ENCODE measurements at regions not wholly inside any gene's neighbourhood (a gene's known extent, or its start where the extent isn't known, plus 50 kb on each side); places are given as distances from the start of the nearest gene placed in this dataset.

GRCh38 chr22:48673806-48674500 lies 1153.7 kb downstream of the BRD1 start:
- no peak overlapping the region for H2BK120ac ChIP-seq (ENCODE audit: low read depth, low read length)
- H3K14ac ChIP-seq (ENCODE audit: low read length), result peak overlapping the region; percentile 47
- no peak overlapping the region for H3K4me3 ChIP-seq (ENCODE audit: low read length in 2 of 2)
- H2AK5ac ChIP-seq (ENCODE audit: low read depth, low read length), result no peak overlapping the region
- no peak overlapping the region for H3K18ac ChIP-seq (ENCODE audit: low read length)
- H3K4ac ChIP-seq (ENCODE audit: low read length), result no peak overlapping the region
- WGBS, 2 donors (ENCODE audit: extremely low coverage in 2 of 2, insufficient read length in 2 of 2, insufficient replicate concordance in 1 of 2), result no CpG with 5 or more reads among the region's 24 CpGs
- peaks cover 2 to 12% of the 10 kb centered on the region in 2 donors for H3K9me3 ChIP-seq (replicated peaks in 1 of 2; ENCODE audit: control insufficient read depth in 2 of 2, insufficient read depth in 1 of 2, low read depth in 1 of 2, low read length in 2 of 2)
- peaks cover 0 to 2% of the 10 kb centered on the region in 2 donors for H3K36me3 ChIP-seq (replicated peaks in 1 of 2; ENCODE audit: control insufficient read depth in 2 of 2, insufficient read depth in 2 of 2, low read length in 2 of 2)
- H4K8ac ChIP-seq (ENCODE audit: low read depth, low read length), result no peak overlapping the region
- no peak overlapping the region for H2BK5ac ChIP-seq (ENCODE audit: low read length)
- H3K27me3 ChIP-seq (ENCODE audit: control insufficient read depth in 3 of 3, insufficient read depth in 3 of 3, low read depth in 1 of 3, low read length in 3 of 3), result no peaks in the 10 kb centered on the region
- H3K4me2 ChIP-seq (ENCODE audit: insufficient read depth, low read length, poor library complexity, severe bottlenecking), result no peak overlapping the region
- H3K4me1 ChIP-seq (ENCODE audit: control insufficient read depth in 2 of 2, insufficient read depth in 1 of 2, low read depth in 1 of 2, low read length in 2 of 2), result no peaks in the 10 kb centered on the region
- no peak overlapping the region for H2AFZ ChIP-seq (ENCODE audit: low read length)
- H2BK15ac ChIP-seq (ENCODE audit: low read length), result no peak overlapping the region
- DNase-seq (ENCODE audit: low spot score), result no peak
- peak overlapping the region; percentile 69 for H3K23ac ChIP-seq (ENCODE audit: low read depth, low read length, poor library complexity)
- H2BK12ac ChIP-seq (ENCODE audit: low read length), result no peak overlapping the region
- H3K27ac ChIP-seq (replicated peaks; ENCODE audit: low read length), result no peak overlapping the region
- H4K91ac ChIP-seq (ENCODE audit: low read depth, low read length, poor library complexity), result no peak overlapping the region
- peaks cover 2% of the 10 kb centered on the region for H3K79me1 ChIP-seq (ENCODE audit: low read depth, low read length)
- H3K9ac ChIP-seq (ENCODE audit: low read depth, low read length, poor library complexity), result no peak overlapping the region

GRCh38 chr22:48672387-48672786 lies 1155.3 kb downstream of the BRD1 start:
- H2BK12ac ChIP-seq (ENCODE audit: low read length), result no peak overlapping the region

GRCh38 chr22:48670731-48671130 lies 1156.9 kb downstream of the BRD1 start:
- H3K4me3 ChIP-seq (ENCODE audit: low read length in 2 of 2), result no peak overlapping the region
- H2BK15ac ChIP-seq (ENCODE audit: low read length), result no peak overlapping the region
- no peak overlapping the region for H2BK5ac ChIP-seq (ENCODE audit: low read length)
- no peaks in the 10 kb centered on the region for H3K27me3 ChIP-seq (ENCODE audit: control insufficient read depth in 3 of 3, insufficient read depth in 3 of 3, low read depth in 1 of 3, low read length in 3 of 3)
- no CpG with 5 or more reads among the region's 5 CpGs for WGBS, 2 donors (ENCODE audit: extremely low coverage in 2 of 2, insufficient read length in 2 of 2, insufficient replicate concordance in 1 of 2)
- H3K9me3 ChIP-seq (replicated peaks in 1 of 2; ENCODE audit: control insufficient read depth in 2 of 2, insufficient read depth in 1 of 2, low read depth in 1 of 2, low read length in 2 of 2), result peaks cover 2 to 12% of the 10 kb centered on the region in 2 donors
- no peak overlapping the region for H4K8ac ChIP-seq (ENCODE audit: low read depth, low read length)
- H3K9ac ChIP-seq (ENCODE audit: low read depth, low read length, poor library complexity), result no peak overlapping the region
- no peak overlapping the region for H4K91ac ChIP-seq (ENCODE audit: low read depth, low read length, poor library complexity)
- no peak overlapping the region for H3K4me2 ChIP-seq (ENCODE audit: insufficient read depth, low read length, poor library complexity, severe bottlenecking)
- no peak overlapping the region for H3K4ac ChIP-seq (ENCODE audit: low read length)
- no peak overlapping the region for H2AFZ ChIP-seq (ENCODE audit: low read length)
- no peak overlapping the region for H2BK120ac ChIP-seq (ENCODE audit: low read depth, low read length)
- H3K14ac ChIP-seq (ENCODE audit: low read length), result no peak overlapping the region
- peaks cover 0 to 2% of the 10 kb centered on the region in 2 donors for H3K36me3 ChIP-seq (replicated peaks in 1 of 2; ENCODE audit: control insufficient read depth in 2 of 2, insufficient read depth in 2 of 2, low read length in 2 of 2)
- H2AK5ac ChIP-seq (ENCODE audit: low read depth, low read length), result no peak overlapping the region
- H3K27ac ChIP-seq (replicated peaks; ENCODE audit: low read length), result no peak overlapping the region
- peaks cover 2% of the 10 kb centered on the region for H3K79me1 ChIP-seq (ENCODE audit: low read depth, low read length)
- H3K4me1 ChIP-seq (ENCODE audit: control insufficient read depth in 2 of 2, insufficient read depth in 1 of 2, low read depth in 1 of 2, low read length in 2 of 2), result no peaks in the 10 kb centered on the region
- no peak for DNase-seq (ENCODE audit: low spot score)
- no peak overlapping the region for H3K18ac ChIP-seq (ENCODE audit: low read length)
- H2BK12ac ChIP-seq (ENCODE audit: low read length), result no peak overlapping the region
- no peak overlapping the region for H3K23ac ChIP-seq (ENCODE audit: low read depth, low read length, poor library complexity)

More at GRCh38 chr22:48672387-48672786, 1155.3 kb downstream of the BRD1 start:
- Histone ChIP-seq H2AK5ac (ENCODE audit: low read depth, low read length) (no peak overlapping the region), H2BK5ac (ENCODE audit: low read length) (no peak overlapping the region), H3K4me1 (ENCODE audit: control insufficient read depth in 2 of 2, insufficient read depth in 1 of 2, low read depth in 1 of 2, low read length in 2 of 2) (no peaks in the 10 kb centered on the region), H3K18ac (ENCODE audit: low read length) (no peak overlapping the region), H3K27me3 (ENCODE audit: control insufficient read depth in 3 of 3, insufficient read depth in 3 of 3, low read depth in 1 of 3, low read length in 3 of 3) (no peaks in the 10 kb centered on the region), H4K8ac (ENCODE audit: low read depth, low read length) (no peak overlapping the region), H3K9me3 (replicated peaks in 1 of 2; ENCODE audit: control insufficient read depth in 2 of 2, insufficient read depth in 1 of 2, low read depth in 1 of 2, low read length in 2 of 2) (peaks cover 2 to 12% of the 10 kb centered on the region in 2 donors), H3K4me2 (ENCODE audit: insufficient read depth, low read length, poor library complexity, severe bottlenecking) (no peak overlapping the region), H3K23ac (ENCODE audit: low read depth, low read length, poor library complexity) (no peak overlapping the region), H4K91ac (ENCODE audit: low read depth, low read length, poor library complexity) (no peak overlapping the region), H3K27ac (replicated peaks; ENCODE audit: low read length) (no peak overlapping the region), H2BK15ac (ENCODE audit: low read length) (no peak overlapping the region), H3K9ac (ENCODE audit: low read depth, low read length, poor library complexity) (no peak overlapping the region), H3K4ac (ENCODE audit: low read length) (no peak overlapping the region), H3K4me3 (ENCODE audit: low read length in 2 of 2) (no peak overlapping the region), H3K36me3 (replicated peaks in 1 of 2; ENCODE audit: control insufficient read depth in 2 of 2, insufficient read depth in 2 of 2, low read length in 2 of 2) (peaks cover 0 to 2% of the 10 kb centered on the region in 2 donors), H2AFZ (ENCODE audit: low read length) (no peak overlapping the region), H3K14ac (ENCODE audit: low read length) (no peak overlapping the region), H3K79me1 (ENCODE audit: low read depth, low read length) (peaks cover 2% of the 10 kb centered on the region), H2BK120ac (ENCODE audit: low read depth, low read length) (no peak overlapping the region)
- WGBS, 2 donors (ENCODE audit: extremely low coverage in 2 of 2, insufficient read length in 2 of 2, insufficient replicate concordance in 1 of 2), result no CpG with 5 or more reads among the region's 3 CpGs
- no peak for DNase-seq (ENCODE audit: low spot score)

- H3K27ac ChIP-seq (replicated peaks; ENCODE audit: low read length), result no peak overlapping the region
- peaks cover 2% of the 10 kb centered on the region for H3K79me1 ChIP-seq (ENCODE audit: low read depth, low read length)
- no CpG with 5 or more reads among the region's 23 CpGs for WGBS, 2 donors (ENCODE audit: extremely low coverage in 2 of 2, insufficient read length in 2 of 2, insufficient replicate concordance in 1 of 2)
- H3K18ac ChIP-seq (ENCODE audit: low read length), result no peak overlapping the region
- no peaks in the 10 kb centered on the region for H3K4me1 ChIP-seq (ENCODE audit: control insufficient read depth in 2 of 2, insufficient read depth in 1 of 2, low read depth in 1 of 2, low read length in 2 of 2)
- H3K9ac ChIP-seq (ENCODE audit: low read depth, low read length, poor library complexity), result no peak overlapping the region
- no peak overlapping the region for H3K23ac ChIP-seq (ENCODE audit: low read depth, low read length, poor library complexity)
- H2AFZ ChIP-seq (ENCODE audit: low read length), result no peak overlapping the region
- H3K4me2 ChIP-seq (ENCODE audit: insufficient read depth, low read length, poor library complexity, severe bottlenecking), result no peak overlapping the region
- H4K8ac ChIP-seq (ENCODE audit: low read depth, low read length), result no peak overlapping the region
- H4K91ac ChIP-seq (ENCODE audit: low read depth, low read length, poor library complexity), result no peak overlapping the region
- no peak overlapping the region for H3K4ac ChIP-seq (ENCODE audit: low read length)
- peaks cover 2 to 12% of the 10 kb centered on the region in 2 donors for H3K9me3 ChIP-seq (replicated peaks in 1 of 2; ENCODE audit: control insufficient read depth in 2 of 2, insufficient read depth in 1 of 2, low read depth in 1 of 2, low read length in 2 of 2)
- DNase-seq (ENCODE audit: low spot score), result no peak
- H3K27me3 ChIP-seq (ENCODE audit: control insufficient read depth in 3 of 3, insufficient read depth in 3 of 3, low read depth in 1 of 3, low read length in 3 of 3), result no peaks in the 10 kb centered on the region
- H2BK12ac ChIP-seq (ENCODE audit: low read length), result no peak overlapping the region
- no peak overlapping the region for H2BK5ac ChIP-seq (ENCODE audit: low read length)
- H3K14ac ChIP-seq (ENCODE audit: low read length), result no peak overlapping the region
- no peak overlapping the region for H3K4me3 ChIP-seq (ENCODE audit: low read length in 2 of 2)
- peaks cover 0 to 2% of the 10 kb centered on the region in 2 donors for H3K36me3 ChIP-seq (replicated peaks in 1 of 2; ENCODE audit: control insufficient read depth in 2 of 2, insufficient read depth in 2 of 2, low read length in 2 of 2)
- H2AK5ac ChIP-seq (ENCODE audit: low read depth, low read length), result no peak overlapping the region
- H2BK15ac ChIP-seq (ENCODE audit: low read length), result no peak overlapping the region
- H2BK120ac ChIP-seq (ENCODE audit: low read depth, low read length), result no peak overlapping the region
Measured at GRCh38 chr22:48669986-48670716, 1157.5 kb downstream of the BRD1 start.
